SK-N-SH (cell line): ENCODE measurements at regions not wholly inside any gene's neighbourhood (a gene's known extent, or its start where the extent isn't known, plus 50 kb on each side); places are given as distances from the start of the nearest gene placed in this dataset.

Experiments used
- CTCF ChIA-PET: fragments of 300-600, 350-600 bp; formaldehyde crosslinking; extraction: SDS; loops from one replicate; lab custom pipeline; 2021; lab: Yijun Ruan, JAX
- POLR2A ChIA-PET: fragments of 350-600 bp; sonication (Branson Sonifier 250); formaldehyde crosslinking; extraction: SDS; loops from one replicate; lab custom pipeline; 2020; ENCODE audit warnings: antibody characterized with exemption, inconsistent platforms; lab: Yijun Ruan, JAX
- DNase-seq: peaks from one replicate; pipeline ENCODE4 v3.0.0; 2012
- H2AFZ ChIP-seq: fragments of 200-600 bp; sonication (generic); 2 replicates; pipeline ENCODE4 v1.8.1; 2016; ENCODE audit warnings: antibody characterized with exemption, mild to moderate bottlenecking, low read depth
- H3F3A ChIP-seq: fragments of 200-600 bp; sonication (generic); replicated peaks from 2 replicates; pipeline ENCODE3; 2016; ENCODE audit warnings: antibody characterized with exemption, mild to moderate bottlenecking; ENCODE audit not compliant: insufficient read depth
- H3K27ac ChIP-seq, 2 experiments: fragments of 200-500 bp in 1 of 2; fragments of 200-600 bp in 1 of 2; sonication (Bioruptor generic) in 1 of 2; sonication (generic), shearing (Covaris generic) in 1 of 2; 2 replicates each; pipeline versions ENCODE4 v1.5.1 to v1.6.1; 2014 to 2016; ENCODE audit warnings: low read depth in 2 of 2, inconsistent platforms in 1 of 2, low read length in 1 of 2, mild to moderate bottlenecking in 1 of 2, mixed read lengths in 1 of 2
- H3K27me3 ChIP-seq: fragments of 200-600 bp; sonication (generic), shearing (Covaris generic); 2 replicates; pipeline ENCODE4 v1.6.1; 2016; ENCODE audit warnings: mixed run types; ENCODE audit not compliant: insufficient read depth
- H3K36me3 ChIP-seq, 2 experiments: fragments of 200-500 bp in 1 of 2; fragments of 200-600 bp in 1 of 2; sonication (Bioruptor generic) in 1 of 2; sonication (generic) in 1 of 2; replicated peaks in 1 of 2; 2 replicates each; pipeline versions ENCODE3 to v1.5.1; 2014 to 2016; ENCODE audit warnings: low read length in 1 of 2, mild to moderate bottlenecking in 1 of 2; ENCODE audit not compliant: insufficient read depth in 2 of 2, control insufficient read depth in 1 of 2
- H3K4me1 ChIP-seq, 2 experiments: fragments of 200-500 bp in 1 of 2; fragments of 200-600 bp in 1 of 2; sonication (Bioruptor generic) in 1 of 2; sonication (generic), shearing (Covaris generic) in 1 of 2; 2 replicates each; pipeline versions ENCODE4 v1.5.1 to v1.6.1; 2014 to 2016; ENCODE audit warnings: low read depth in 1 of 2, low read length in 1 of 2, mixed run types in 1 of 2; ENCODE audit not compliant: insufficient read depth in 2 of 2, control insufficient read depth in 1 of 2
- H3K4me2 ChIP-seq: fragments of 200-600 bp; sonication (generic), shearing (Covaris generic); 2 replicates; pipeline ENCODE4 v1.6.1; 2017; ENCODE audit warnings: mixed run types
- H3K4me3 ChIP-seq, 2 experiments: fragments of 200-500 bp in 1 of 2; fragments of 200-600 bp in 1 of 2; sonication (Bioruptor generic) in 1 of 2; sonication (generic), shearing (Covaris generic) in 1 of 2; 2 replicates each; pipeline versions ENCODE4 v1.5.1 to v1.8.1; 2014 to 2016; ENCODE audit warnings: low read depth in 2 of 2, inconsistent platforms in 1 of 2, low read length in 1 of 2, mild to moderate bottlenecking in 1 of 2, mixed read lengths in 1 of 2, moderate library complexity in 1 of 2
- H3K79me2 ChIP-seq: fragments of 200-600 bp; sonication (generic); 2 replicates; pipeline ENCODE4 v1.8.1; 2017; ENCODE audit warnings: mild to moderate bottlenecking; ENCODE audit not compliant: insufficient read depth
- H3K9ac ChIP-seq: fragments of 200-600 bp; sonication (generic); 2 replicates; pipeline ENCODE4 v1.6.1; 2017; ENCODE audit warnings: mixed run types
- H3K9me2 ChIP-seq: fragments of 200-600 bp; sonication (generic); 2 replicates; pipeline ENCODE4 v1.6.1; 2017; ENCODE audit warnings: mixed run types
- H3K9me3 ChIP-seq: fragments of 200-600 bp; sonication (generic); 2 replicates; pipeline ENCODE4 v1.6.1; 2017; ENCODE audit warnings: mixed run types, mild to moderate bottlenecking, moderate library complexity
- H4K20me1 ChIP-seq: fragments of 200-600 bp; sonication (generic); 2 replicates; pipeline ENCODE4 v1.6.1; 2017; ENCODE audit warnings: mild to moderate bottlenecking, mixed run types; ENCODE audit not compliant: insufficient read depth
- CHD2 ChIP-seq: fragments of 150-350 bp; IDR thresholded peaks from 2 replicates; pipeline ENCODE4 v1.6.1; 2018; ENCODE audit warnings: low read length; ENCODE audit not compliant: partially characterized antibody
- EZH2phosphoT487 ChIP-seq: fragments of 200-600 bp; sonication (generic); IDR thresholded peaks from 2 replicates; pipeline ENCODE4 v1.6.1; 2017; ENCODE audit warnings: low read depth, mixed run types, mild to moderate bottlenecking, antibody characterized with exemption, moderate library complexity, borderline replicate concordance
- FOSL2 ChIP-seq: IDR thresholded peaks from 2 replicates; pipeline ENCODE4 v1.4.0; 2012; ENCODE audit warnings: low read depth, mild to moderate bottlenecking, moderate library complexity, borderline replicate concordance
- GABPA ChIP-seq: IDR thresholded peaks from 2 replicates; pipeline ENCODE4 v1.4.0; 2012; ENCODE audit warnings: low read depth, mild to moderate bottlenecking
- JUND ChIP-seq: IDR thresholded peaks from 2 replicates; pipeline ENCODE4 v1.4.0; 2012
- POLR2AphosphoS5 ChIP-seq: IDR thresholded peaks from 2 replicates; pipeline ENCODE4 v1.6.1; 2012; ENCODE audit warnings: low read depth, low read length
- RCOR1 ChIP-seq: fragments of 150-350 bp; IDR thresholded peaks from 2 replicates; pipeline ENCODE4 v1.6.1; 2017; ENCODE audit warnings: antibody characterized with exemption, low read length
- RXRA ChIP-seq: IDR thresholded peaks from 2 replicates; pipeline ENCODE4 v1.4.0; 2012; ENCODE audit warnings: low read depth, mild to moderate bottlenecking, borderline replicate concordance
- SMC3 ChIP-seq: IDR thresholded peaks from 2 replicates; pipeline ENCODE4 v1.6.1; 2012; ENCODE audit warnings: low read depth, low read length, improper control_type of control experiment
- TAF1 ChIP-seq: IDR thresholded peaks from 2 replicates; pipeline ENCODE4 v1.6.1; 2012; ENCODE audit warnings: low read depth, mild to moderate bottlenecking, low read length, moderate library complexity, borderline replicate concordance
- TCF12 ChIP-seq: IDR thresholded peaks from 2 replicates; pipeline ENCODE4 v1.4.0; 2012
- WGBS: methylation state at CpG from one replicate; pipeline ENCODE4 v1.1.6; 2017; ENCODE audit warnings: low lambda C conversion rate; 5-methylcytosine and 5-hydroxymethylcytosine counted together
- TF ChIP-seq, protein P1 (sequence below): IDR thresholded peaks from 2 replicates; pipeline ENCODE4 v1.4.0; 2012; ENCODE audit warnings: low read depth, borderline replicate concordance
- TF ChIP-seq, protein P2 (sequence below): fragments of 150-350 bp; IDR thresholded peaks from 2 replicates; pipeline ENCODE4 v1.6.1; 2016; ENCODE audit warnings: mild to moderate bottlenecking, low read depth, low read length
- TF ChIP-seq, protein P3 (sequence below): IDR thresholded peaks from 2 replicates; pipeline ENCODE4 v1.4.0; 2012; ENCODE audit warnings: low read depth, borderline replicate concordance
- TF ChIP-seq, protein P4 (sequence below): IDR thresholded peaks from 2 replicates; pipeline ENCODE4; 2012

DNA sequence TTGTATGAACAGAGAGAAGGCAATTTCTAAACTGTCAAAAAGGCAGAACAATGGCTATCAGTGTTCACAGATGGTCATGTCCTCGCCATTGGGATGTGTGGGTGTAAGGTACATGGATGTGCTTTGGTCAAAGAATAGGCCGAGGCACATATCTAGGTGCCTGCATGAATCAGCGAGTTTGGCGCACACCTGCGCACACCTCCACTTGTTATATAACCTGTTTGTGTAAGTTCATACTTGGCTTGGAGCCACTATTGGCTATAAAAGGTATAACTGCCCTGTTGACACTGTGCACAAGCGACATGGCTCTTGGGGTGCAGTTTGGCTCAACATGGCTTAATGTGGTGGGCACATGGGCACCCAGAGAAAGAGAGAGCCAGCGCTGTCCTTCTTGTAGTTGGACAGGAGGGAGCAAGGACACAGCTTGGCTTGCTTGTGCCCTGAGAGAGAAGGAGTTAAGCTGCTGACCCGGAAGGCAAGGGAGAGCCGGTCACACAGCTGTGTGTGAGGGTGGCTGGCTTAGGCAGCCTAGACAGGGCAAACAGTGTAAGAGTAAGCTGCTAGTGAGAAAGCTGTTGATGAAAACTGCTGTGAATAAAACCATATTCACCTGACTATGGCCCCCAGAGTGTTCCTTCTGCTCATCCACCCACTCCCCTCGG, 499.1 kb downstream of the KCNJ2 start:
- ChIA-PET CTCF (interaction anchor here (1.2 kb wide), 1 partner anchor 414 kb away, joined by 3 read pairs; no protein-coding TSS in a partner anchor), POLR2A (no interaction called here)
- Histone ChIP-seq H3K79me2 (no peaks in the 10 kb centered on the region), H3K9me2 (no peaks in the 10 kb centered on the region), H3K9ac (no peak overlapping the region), H3K27me3 (no peaks in the 10 kb centered on the region), H3K9me3 (no peaks in the 10 kb centered on the region), H4K20me1 (no peaks in the 10 kb centered on the region), H2AFZ (no peak overlapping the region), H3F3A (no peaks in the 10 kb centered on the region), H3K4me3 (no peak overlapping the region), H3K4me1 (peaks cover 0 to 12% of the 10 kb centered on the region in 2 experiments; a peak in 2 of 4 replicates), H3K36me3 (no peaks in the 10 kb centered on the region), H3K27ac (no peak overlapping the region), H3K4me2 (no peak overlapping the region)
- no peak for DNase-seq
- TF ChIP-seq POLR2AphosphoS5, result no peak
- TF ChIP-seq, protein P1, sequence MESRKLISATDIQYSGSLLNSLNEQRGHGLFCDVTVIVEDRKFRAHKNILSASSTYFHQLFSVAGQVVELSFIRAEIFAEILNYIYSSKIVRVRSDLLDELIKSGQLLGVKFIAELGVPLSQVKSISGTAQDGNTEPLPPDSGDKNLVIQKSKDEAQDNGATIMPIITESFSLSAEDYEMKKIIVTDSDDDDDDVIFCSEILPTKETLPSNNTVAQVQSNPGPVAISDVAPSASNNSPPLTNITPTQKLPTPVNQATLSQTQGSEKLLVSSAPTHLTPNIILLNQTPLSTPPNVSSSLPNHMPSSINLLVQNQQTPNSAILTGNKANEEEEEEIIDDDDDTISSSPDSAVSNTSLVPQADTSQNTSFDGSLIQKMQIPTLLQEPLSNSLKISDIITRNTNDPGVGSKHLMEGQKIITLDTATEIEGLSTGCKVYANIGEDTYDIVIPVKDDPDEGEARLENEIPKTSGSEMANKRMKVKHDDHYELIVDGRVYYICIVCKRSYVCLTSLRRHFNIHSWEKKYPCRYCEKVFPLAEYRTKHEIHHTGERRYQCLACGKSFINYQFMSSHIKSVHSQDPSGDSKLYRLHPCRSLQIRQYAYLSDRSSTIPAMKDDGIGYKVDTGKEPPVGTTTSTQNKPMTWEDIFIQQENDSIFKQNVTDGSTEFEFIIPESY, result no peak
- TF ChIP-seq TAF1, result no peak
- TF ChIP-seq CHD2, result no peak
- TF ChIP-seq SMC3, result no peak
- no peak for TF ChIP-seq FOSL2
- TF ChIP-seq RCOR1, result no peak
- no peak for TF ChIP-seq GABPA
- no peak for TF ChIP-seq EZH2phosphoT487
- no peak for TF ChIP-seq TCF12
- TF ChIP-seq JUND, result no peak
- TF ChIP-seq, protein P2, sequence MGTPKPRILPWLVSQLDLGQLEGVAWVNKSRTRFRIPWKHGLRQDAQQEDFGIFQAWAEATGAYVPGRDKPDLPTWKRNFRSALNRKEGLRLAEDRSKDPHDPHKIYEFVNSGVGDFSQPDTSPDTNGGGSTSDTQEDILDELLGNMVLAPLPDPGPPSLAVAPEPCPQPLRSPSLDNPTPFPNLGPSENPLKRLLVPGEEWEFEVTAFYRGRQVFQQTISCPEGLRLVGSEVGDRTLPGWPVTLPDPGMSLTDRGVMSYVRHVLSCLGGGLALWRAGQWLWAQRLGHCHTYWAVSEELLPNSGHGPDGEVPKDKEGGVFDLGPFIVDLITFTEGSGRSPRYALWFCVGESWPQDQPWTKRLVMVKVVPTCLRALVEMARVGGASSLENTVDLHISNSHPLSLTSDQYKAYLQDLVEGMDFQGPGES, result no peak
- TF ChIP-seq, protein P3, sequence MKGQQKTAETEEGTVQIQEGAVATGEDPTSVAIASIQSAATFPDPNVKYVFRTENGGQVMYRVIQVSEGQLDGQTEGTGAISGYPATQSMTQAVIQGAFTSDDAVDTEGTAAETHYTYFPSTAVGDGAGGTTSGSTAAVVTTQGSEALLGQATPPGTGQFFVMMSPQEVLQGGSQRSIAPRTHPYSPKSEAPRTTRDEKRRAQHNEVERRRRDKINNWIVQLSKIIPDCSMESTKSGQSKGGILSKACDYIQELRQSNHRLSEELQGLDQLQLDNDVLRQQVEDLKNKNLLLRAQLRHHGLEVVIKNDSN, result no peak
- TF ChIP-seq, protein P4, sequence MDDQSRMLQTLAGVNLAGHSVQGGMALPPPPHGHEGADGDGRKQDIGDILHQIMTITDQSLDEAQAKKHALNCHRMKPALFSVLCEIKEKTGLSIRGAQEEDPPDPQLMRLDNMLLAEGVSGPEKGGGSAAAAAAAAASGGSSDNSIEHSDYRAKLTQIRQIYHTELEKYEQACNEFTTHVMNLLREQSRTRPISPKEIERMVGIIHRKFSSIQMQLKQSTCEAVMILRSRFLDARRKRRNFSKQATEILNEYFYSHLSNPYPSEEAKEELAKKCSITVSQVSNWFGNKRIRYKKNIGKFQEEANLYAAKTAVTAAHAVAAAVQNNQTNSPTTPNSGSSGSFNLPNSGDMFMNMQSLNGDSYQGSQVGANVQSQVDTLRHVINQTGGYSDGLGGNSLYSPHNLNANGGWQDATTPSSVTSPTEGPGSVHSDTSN, result no peak
- no peak for TF ChIP-seq RXRA
- WGBS, result 66% methylated on average over 10 of the region's 10 CpGs
